SKM-1 (cell line): ENCODE measurements at regions not wholly inside any gene's neighbourhood (a gene's known extent, or its start where the extent isn't known, plus 50 kb on each side); places are given as distances from the start of the nearest gene placed in this dataset.

Experiments used
- DNase-seq: peaks from one replicate; lab custom pipeline; 2025; ENCODE audit not compliant: unreplicated experiment; lab: John Stamatoyannopoulos, UW

DNA sequence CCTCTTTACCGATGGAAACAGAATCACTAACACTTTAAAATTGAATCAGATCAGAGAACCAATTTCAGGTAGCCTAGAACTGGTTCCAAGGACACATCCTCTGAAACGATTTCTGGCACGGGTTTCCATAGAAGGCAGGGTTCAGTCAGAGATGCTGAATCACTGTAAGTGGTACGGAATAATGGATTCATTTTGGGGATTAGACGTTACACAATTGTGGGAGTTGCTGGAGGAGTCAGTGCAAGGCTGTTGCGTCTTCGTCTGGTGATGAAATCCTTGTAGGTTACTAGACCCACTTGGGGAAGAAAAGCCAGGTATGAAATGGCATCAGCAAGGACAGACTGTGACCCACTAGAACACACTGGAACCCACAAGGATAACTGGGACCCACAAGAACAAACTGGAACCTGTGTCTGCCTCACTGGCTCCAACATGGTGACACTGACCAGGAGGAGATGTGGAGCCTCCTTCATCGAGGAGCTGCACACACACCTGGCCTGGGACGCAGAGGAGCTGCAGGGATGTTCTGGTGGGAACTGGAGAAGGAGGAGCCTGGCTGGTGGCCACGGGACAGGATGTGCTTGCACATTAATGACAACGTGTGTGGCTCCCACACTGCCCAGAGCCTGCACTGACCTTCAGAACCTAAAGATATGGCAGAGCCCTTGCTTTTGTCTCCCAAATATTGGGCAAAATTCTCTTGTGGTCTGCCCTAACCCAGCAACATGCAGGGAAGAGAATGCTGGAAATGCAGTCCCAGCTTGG, 105.1 kb downstream of the TRAPPC11 start:
- no peak for DNase-seq

- DNase-seq = no peak
Observed at GRCh38 chr4:183765251-183765911, 106.3 kb downstream of the TRAPPC11 start.

GRCh38 chr4:183766140-183766539, 107.0 kb downstream of the TRAPPC11 start:
- no peak for DNase-seq

DNA sequence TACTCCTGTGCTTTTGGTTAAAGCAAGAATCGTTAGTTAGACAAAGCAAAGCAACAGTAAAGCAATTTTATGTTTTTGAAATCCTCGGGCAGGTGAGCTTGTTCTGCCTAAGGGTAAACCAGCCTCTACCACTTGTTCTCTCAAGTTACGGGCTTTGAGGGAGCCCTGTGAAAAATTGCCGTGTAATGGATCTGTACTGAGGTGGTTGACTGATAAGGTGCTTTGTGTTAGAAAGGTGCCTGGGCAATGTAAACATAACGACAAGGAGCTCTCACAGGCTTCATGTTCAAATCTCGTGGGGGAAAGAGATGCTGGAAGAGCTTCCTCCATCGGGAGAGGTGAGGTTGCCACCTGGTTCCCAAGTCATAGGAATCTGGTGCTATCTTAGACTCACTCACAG, 111.8 kb downstream of the TRAPPC11 start:
- DNase-seq = no peak

GRCh38 chr4:183772361-183772760, 113.3 kb downstream of the TRAPPC11 start:
- DNase-seq = no peak

DNA sequence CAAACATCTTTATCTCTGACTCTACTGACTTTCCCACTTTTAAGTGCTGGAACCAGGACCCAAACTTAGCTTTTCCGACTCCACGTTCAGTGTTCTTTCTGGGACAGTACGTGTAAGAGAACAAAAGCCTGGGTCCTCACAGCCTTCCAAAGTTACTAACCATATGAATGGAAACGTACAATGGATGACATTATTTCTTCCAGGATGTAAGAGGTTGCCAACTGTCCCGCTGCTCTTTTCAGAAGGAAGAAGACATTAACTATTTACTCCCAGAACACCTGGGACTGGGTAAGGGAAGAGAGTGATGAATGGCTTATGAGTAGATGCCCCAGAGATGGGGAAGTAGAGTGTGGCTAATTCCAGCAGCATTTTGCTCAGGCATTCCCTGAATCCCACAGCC, 114.7 kb downstream of the TRAPPC11 start:
- DNase-seq = no peak

- no peak for DNase-seq
Observed at GRCh38 chr4:183783306-183783705, 121.8 kb upstream of the STOX2 start.

- DNase-seq = no peak
Observed at GRCh38 chr4:183783991-183784553, 121.0 kb upstream of the STOX2 start.

- DNase-seq = no peak
Observed at GRCh38 chr4:183788308-183788905, 116.7 kb upstream of the STOX2 start.

GRCh38 chr4:183789657-183790056, 115.5 kb upstream of the STOX2 start:
- no peak for DNase-seq

GRCh38 chr4:183790661-183791060, 114.4 kb upstream of the STOX2 start:
- no peak for DNase-seq

DNA sequence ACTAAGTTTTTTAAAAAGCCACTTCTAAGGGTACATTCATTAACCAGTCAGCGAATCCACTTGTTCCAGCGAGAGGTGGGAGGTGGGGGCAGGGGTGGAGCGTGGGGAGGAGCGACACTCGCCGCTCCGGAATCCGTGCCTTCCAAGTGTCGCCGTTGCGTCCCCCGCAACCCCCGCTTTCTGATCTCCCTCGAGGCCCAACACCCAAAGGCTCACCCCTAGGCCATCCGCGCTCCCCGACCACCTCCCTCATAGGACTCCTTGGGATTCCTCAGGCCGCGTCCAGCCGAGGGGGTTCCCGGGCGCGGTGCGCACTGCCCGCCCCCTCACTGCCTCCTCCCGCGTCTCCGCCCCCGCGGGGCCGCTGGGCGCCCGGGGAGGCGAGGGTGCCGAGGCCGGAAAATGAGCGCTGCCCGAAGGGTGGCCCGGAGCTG, 108.1 kb upstream of the STOX2 start:
- DNase-seq = no peak

DNA sequence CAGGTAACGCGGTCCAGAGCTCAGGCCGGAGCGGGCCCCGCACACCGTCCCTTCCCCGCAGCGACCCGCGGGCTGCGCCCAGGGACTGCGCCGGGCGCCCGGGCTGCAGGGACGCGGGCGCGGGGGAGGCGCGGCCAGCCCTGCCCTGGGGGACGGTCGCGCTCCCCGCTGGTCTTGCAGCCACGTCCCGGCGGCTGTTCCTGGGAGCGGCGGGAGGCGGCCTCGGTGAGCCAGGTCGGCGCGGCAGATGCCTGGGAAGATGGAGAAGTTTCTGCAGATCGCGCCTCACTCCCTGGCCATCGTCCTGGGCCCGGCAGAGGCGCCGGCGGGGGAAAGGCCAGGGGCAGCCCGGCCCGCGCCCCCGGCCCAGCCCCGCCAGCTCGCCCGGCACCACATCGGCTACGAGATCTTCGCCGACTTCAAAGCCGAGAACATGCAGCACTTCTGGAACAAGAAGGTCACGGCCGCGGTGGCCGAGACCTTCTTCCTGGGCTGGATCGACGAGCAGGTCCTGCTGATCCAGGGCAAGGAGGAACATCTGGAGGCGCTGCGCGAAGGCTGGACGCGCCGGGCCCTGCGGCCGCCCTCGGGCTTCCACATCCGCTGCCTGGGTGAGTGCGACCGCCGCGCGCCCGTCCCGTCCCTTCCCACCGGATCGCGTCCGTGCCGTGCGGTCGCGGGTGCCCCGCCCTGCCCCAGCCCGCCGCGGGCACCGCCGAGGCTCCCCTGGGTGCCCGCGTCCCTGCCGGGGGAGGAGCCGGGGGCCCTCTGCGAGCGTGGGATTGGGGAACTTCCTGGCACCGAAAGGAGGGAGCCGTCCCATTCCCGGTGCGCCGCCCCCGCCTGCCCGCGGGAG, 107.4 kb upstream of the STOX2 start:
- DNase-seq = no peak

- no peak for DNase-seq
Observed at GRCh38 chr4:183798301-183799253, 106.5 kb upstream of the STOX2 start.

DNA sequence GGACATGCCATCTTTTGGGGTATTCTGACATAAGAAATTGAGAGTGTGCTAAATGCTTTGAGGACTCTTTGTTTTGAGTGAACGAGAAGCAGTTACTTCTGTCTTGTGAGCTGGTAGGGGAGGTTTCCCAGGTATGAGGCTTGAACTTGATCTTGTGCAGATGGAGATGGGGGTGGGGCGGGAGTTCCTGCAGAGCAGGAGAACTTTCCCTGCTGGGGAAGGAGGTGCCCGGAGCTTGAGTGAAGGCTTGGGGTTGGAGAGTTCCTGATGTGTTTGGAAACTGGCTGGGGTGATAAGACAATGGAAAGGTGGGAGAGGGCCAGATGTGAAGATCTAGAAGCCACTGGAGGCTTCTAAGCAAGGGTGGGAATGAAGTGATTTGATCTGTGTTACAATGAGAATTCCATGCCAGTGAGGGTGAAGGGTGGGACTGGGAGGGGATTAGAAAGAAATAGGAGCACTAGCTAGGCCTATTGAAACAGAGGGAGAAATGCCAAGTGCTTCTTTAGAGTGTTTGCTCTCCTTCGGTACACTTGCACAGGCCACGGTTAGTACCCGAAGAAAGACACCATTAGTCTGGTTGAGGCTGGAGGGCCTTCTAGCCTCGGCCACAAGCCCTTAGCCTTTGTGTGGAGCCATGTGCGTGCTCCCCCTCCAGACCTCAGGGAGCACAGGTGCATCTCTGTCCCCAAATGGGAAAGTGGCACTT, 103.5 kb upstream of the STOX2 start:
- DNase-seq = no peak

GRCh38 chr4:183806341-183806740, 98.8 kb upstream of the STOX2 start:
- DNase-seq = no peak

DNA sequence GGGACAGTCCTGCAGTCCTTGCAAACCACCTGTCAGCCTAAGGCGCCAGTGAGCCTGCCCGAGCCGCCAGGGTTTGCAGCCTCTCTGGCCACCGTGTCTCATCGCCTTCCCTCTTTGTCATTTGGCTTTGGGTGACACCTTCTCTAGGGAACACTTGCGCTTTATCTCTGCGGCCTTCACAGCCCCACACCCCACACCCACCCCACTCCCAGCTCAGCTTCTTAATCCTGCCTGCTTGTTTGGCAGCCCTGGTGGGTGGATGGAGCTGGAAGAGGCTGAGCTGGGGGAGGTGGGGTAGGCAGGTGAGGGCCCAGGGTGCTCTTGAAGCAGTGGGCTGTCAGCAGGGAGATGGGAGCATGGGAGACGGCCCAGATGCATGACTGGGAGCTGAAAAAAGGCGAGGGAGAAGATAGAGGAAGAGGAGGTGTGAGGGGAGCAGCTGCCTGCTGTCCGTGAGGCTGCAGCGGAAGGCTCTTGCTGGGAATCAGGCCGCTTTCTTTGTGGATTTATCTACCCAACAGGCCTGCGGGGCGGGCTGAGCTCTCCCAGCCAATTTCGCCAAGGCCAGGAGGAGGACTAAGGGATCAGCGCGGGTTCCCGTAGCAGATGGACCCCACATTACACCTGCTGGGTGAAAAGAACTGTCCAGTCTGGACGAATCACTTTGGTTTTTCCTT, 97.5 kb upstream of the STOX2 start:
- DNase-seq = no peak

DNA sequence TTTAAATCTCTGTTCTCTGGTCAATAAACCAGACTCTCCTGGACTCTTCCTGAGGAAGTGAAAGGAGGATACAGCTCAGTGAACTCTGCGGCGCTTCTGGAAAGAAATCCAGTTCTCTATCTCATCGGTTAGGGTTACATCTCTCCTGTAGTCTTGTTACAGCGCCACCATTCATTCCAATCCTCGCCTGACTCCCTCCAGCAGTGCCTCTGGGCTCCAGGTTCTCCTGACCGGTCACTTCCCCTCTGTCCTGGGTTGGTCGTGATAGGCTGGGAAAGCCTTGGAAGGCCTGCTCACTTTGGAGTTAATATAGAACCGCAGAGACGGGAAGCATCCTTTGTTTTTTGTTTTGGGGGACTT, 97.0 kb upstream of the STOX2 start:
- DNase-seq = no peak

DNA sequence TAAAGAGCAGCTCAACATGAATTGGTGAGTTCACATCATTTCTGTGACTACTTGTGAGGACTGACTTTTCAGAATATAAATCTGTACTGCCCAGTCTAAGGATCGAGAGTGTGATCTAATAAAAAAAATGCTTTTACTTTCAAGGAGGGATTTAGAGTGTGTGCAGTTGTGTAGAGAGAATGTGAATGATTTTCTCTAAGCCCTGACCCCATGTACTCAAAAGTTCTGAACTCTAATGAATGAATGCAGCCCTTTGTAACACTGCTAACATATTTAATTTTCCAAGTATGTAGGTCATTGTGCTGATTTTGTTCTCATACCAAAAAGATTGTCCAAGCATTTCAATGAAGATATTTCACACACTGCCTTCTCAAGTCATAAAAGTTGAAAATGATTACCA, 92.5 kb upstream of the STOX2 start:
- no peak for DNase-seq
